Left lung (tissue), 4 donors: ENCODE measurements at regions not wholly inside any gene's neighbourhood (a gene's known extent, or its start where the extent isn't known, plus 50 kb on each side); places are given as distances from the start of the nearest gene placed in this dataset.

Experiments used
- ATAC-seq: fragments of 200-7000 bp; cut with Tn5 transposase; one replicate; pipeline ENCODE4 v1.9.1; 2020; ENCODE audit warnings: moderate library complexity
- DNase-seq, 4 donors: peaks; one replicate each; pipeline ENCODE4 v3.0.0-alpha.2; 2013 to 2020
- H3K27ac ChIP-seq, 2 donors: fragments of 200-600 bp; sonication (generic) in 1 of 2; one replicate each; pipeline versions ENCODE4 v1.5.0 to v1.8.0; 2020 to 2021
- H3K27me3 ChIP-seq, 2 donors: fragments of 200-600 bp; sonication (generic) in 1 of 2; one replicate each; pipeline versions ENCODE4 v1.5.0 to v1.8.0; 2020 to 2021
- H3K36me3 ChIP-seq, 2 donors: fragments of 200-600 bp; sonication (generic) in 1 of 2; one replicate each; pipeline versions ENCODE4 v1.5.0 to v1.8.0; 2020 to 2021
- H3K4me1 ChIP-seq, 2 donors: fragments of 200-600 bp; one replicate each; pipeline ENCODE4 v1.8.0; 2021
- H3K4me3 ChIP-seq, 2 donors: fragments of 200-600 bp; sonication (generic) in 1 of 2; one replicate each; pipeline versions ENCODE4 v1.5.0 to v1.8.0; 2020 to 2021; ENCODE audit warnings: mild to moderate bottlenecking in 1 of 2
- H3K9me3 ChIP-seq, 2 donors: fragments of 200-600 bp; sonication (generic) in 1 of 2; one replicate each; pipeline versions ENCODE4 v1.5.0 to v1.8.0; 2020 to 2021
- intact Hi-C, 2 donors: fragments of 100-400 bp; cut with DNase I; formaldehyde crosslinking; loops; one replicate each; pipeline versions ENCODE4 v1.11.2 to v1.14.2; 2022
- TF ChIP-seq, protein P1 (sequence below), 2 donors: fragments of 200-600 bp; sonication (generic) in 1 of 2; IDR thresholded peaks; one replicate each; pipeline versions ENCODE4 v1.5.0 to v1.8.0; 2021; ENCODE audit warnings: antibody characterized with exemption in 2 of 2
- donor health status: DM: no; HTN: yes; CAD: no.
- donor health status: DM: no; HTN: no; CAD: no.

DNA sequence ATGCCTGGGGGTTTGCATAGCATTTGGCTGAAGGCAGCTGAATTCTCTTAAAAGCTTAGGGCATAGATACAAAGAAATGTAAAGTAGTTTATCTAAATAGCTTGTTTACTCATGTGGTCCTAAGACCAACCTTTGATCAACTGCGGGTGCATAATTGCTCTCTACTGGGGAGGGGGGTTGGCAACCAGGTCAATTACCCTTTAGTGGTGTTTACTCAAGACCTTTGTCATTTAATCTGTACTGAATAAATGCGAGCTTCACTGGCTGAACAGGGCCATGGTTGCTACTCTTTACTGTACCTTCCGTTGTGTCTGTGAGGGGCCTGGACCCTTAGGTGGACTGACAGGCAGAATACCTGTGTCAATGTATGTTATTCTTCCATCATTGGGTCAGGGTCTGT lies 102.7 kb upstream of the FAM9C start:
- Histone ChIP-seq H3K27ac (no peak overlapping the region), H3K27me3 (no peaks in the 10 kb centered on the region), H3K4me3 (no peak overlapping the region), H3K9me3 (peaks cover 0 to 6% of the 10 kb centered on the region in 2 donors), H3K4me1 (no peaks in the 10 kb centered on the region), H3K36me3 (no peaks in the 10 kb centered on the region)
- TF ChIP-seq, protein P1, sequence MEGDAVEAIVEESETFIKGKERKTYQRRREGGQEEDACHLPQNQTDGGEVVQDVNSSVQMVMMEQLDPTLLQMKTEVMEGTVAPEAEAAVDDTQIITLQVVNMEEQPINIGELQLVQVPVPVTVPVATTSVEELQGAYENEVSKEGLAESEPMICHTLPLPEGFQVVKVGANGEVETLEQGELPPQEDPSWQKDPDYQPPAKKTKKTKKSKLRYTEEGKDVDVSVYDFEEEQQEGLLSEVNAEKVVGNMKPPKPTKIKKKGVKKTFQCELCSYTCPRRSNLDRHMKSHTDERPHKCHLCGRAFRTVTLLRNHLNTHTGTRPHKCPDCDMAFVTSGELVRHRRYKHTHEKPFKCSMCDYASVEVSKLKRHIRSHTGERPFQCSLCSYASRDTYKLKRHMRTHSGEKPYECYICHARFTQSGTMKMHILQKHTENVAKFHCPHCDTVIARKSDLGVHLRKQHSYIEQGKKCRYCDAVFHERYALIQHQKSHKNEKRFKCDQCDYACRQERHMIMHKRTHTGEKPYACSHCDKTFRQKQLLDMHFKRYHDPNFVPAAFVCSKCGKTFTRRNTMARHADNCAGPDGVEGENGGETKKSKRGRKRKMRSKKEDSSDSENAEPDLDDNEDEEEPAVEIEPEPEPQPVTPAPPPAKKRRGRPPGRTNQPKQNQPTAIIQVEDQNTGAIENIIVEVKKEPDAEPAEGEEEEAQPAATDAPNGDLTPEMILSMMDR (IDR thresholded peaks at IDR 0.05): no peak
- no peak for ATAC-seq
- intact Hi-C loops: no loop called here
- no peak for DNase-seq

DNA sequence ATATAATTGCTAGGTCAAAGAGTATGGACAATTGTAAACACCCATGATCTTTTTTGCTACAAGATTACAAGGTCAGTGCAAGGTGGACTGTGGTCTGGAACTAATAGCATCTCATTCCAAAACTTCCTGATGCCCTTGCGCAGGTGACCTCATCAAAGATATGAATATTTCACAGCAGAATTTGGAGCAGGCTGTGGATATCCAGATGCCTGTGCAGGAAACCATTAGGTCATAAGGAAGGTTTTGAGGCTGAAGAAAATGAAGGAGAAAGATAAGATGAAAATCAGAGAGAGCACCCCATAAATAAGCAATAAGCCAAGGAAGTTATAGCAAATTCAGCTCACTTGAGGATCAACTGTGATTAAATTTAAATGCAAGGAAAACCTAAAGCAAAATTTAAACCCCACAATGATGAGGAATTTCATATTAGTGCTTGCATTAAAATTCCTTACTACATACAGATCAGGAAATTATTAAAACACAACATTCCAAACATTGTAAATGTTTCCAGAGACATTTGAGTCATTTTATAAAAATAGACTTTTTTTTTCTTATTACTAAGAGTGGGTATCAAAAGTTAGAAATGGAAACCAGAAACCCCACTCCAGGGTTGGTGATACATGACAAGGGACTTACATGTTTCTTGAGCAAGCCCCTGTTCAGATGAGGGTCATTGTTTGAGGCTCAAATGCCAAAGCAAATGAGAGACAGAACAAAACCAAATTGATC lies 100.7 kb upstream of the FAM9C start:
- Histone ChIP-seq H3K27ac (no peak overlapping the region), H3K4me1 (no peaks in the 10 kb centered on the region), H3K9me3 (peaks cover 0 to 6% of the 10 kb centered on the region in 2 donors), H3K36me3 (no peaks in the 10 kb centered on the region), H3K4me3 (no peak overlapping the region), H3K27me3 (no peaks in the 10 kb centered on the region)
- TF ChIP-seq, protein P1 (IDR thresholded peaks at IDR 0.05): no peak
- ATAC-seq (no peak), DNase-seq (no peak)
- intact Hi-C loops: no loop called here

DNA sequence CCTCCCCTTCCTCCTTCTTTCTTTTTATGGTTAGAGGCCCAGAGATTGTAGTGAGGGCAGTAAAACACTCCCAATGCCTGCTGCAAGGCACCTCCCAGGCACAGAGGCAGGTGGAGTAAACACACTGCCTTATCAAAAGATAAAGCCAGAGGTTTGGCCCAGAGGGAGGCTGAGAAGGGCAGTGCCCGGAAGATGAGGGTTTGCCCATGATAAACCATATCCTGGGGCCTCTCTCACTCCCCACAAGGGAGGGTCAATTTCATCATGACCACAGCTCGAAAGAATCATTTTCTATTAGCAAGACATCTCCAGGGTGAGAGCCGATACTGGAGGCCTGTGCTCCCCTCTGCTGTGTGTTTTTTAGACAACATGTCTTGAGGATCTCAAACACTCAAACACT lies 98.5 kb upstream of the FAM9C start:
- intact Hi-C loops: no loop called here
- DNase-seq (no peak), ATAC-seq (no peak)
- TF ChIP-seq, protein P1 (IDR thresholded peaks at IDR 0.05): no peak
- H3K27me3 ChIP-seq: no peaks in the 10 kb centered on the region
- no peak overlapping the region for H3K4me3 ChIP-seq
- H3K27ac ChIP-seq: peak overlapping the region in 1 of 2 donors; percentile 18
- H3K9me3 ChIP-seq: peaks cover 0 to 6% of the 10 kb centered on the region in 2 donors
- H3K4me1 ChIP-seq: no peaks in the 10 kb centered on the region
- no peaks in the 10 kb centered on the region for H3K36me3 ChIP-seq

DNA sequence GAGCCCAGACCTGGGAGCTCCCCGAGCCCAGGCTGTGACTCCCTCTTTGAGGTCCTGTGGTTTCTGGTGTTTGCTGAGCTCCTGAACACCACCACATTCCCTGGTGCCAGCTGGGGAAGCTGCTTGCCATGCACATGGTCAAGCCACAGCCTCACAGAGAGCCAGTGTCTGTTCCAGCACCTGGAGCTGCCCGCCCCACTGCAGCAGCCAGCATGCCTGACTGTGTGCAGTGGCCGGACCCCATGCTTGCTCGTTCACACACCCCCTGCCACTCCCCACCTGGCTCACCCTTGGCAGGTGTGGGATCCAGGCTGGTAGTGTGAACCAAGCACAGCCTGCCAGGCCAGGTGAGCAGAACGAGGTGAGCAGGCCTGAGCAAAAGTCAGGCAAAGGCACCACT lies 95.6 kb upstream of the FAM9C start:
- Histone ChIP-seq H3K4me1 (no peaks in the 10 kb centered on the region), H3K9me3 (no peaks in the 10 kb centered on the region), H3K36me3 (no peaks in the 10 kb centered on the region), H3K27ac (no peak overlapping the region), H3K4me3 (no peak overlapping the region), H3K27me3 (no peaks in the 10 kb centered on the region)
- TF ChIP-seq, protein P1 (IDR thresholded peaks at IDR 0.05): no peak
- DNase-seq (no peak), ATAC-seq (no peak)
- intact Hi-C loops: no loop called here

DNA sequence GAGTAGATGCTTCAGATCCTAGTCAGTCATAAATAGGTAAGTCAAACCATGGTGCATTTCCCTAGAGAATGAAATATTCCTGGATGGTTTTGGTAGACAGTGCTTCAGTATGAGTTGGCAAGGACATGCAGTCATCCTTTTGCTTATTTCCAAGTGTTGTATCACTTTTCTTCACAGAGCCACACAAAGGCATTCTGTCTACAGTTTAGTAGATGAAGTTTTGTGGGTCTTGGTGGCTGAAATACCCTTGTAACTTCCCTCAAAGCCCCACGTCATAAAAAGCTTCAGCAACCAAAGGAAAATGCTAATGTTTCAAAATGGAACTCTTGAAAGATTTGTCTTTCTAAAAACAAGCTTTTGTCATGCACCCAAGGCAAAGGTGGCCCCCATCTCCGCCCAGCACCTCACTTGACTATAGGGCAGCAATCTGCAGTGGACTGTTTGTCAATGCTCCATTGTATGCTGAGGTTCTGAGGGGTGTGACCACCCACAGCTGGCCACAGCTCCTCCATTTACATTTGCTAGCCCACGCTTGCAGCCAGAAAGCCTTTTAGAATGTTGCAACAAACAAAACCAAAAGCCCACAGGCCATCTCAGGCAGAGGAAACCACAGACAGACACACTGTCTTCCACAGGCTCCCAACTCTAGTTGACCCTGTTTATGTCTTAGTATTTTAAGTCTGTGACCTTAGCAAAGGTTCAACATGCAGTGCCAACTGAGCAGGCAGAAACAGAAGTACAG lies 87.1 kb upstream of the FAM9C start:
- ATAC-seq: peak; percentile 60
- Histone ChIP-seq H3K4me1 (no peaks in the 10 kb centered on the region), H3K9me3 (no peaks in the 10 kb centered on the region), H3K36me3 (no peaks in the 10 kb centered on the region), H3K27ac (no peak overlapping the region), H3K27me3 (no peaks in the 10 kb centered on the region), H3K4me3 (no peak overlapping the region)
- intact Hi-C loops: no loop called here
- TF ChIP-seq, protein P1 (IDR thresholded peaks at IDR 0.05): no peak
- no peak for DNase-seq
